ENCODE measurements at regions not wholly inside any gene's neighbourhood (a gene's known extent, or its start where the extent isn't known, plus 50 kb on each side); places are given as distances from the start of the nearest gene placed in this dataset.

- no peak for ATAC-seq
- no peak for TF ChIP-seq GLIS3 (CRISPR knock-in tag; IDR thresholded peaks at IDR 0.05)
- no peak for TF ChIP-seq ISL1 (CRISPR knock-in tag; IDR thresholded peaks at IDR 0.05)
- no peak for TF ChIP-seq OSR1 (CRISPR knock-in tag; IDR thresholded peaks at IDR 0.05)
- no peak for TF ChIP-seq ZNF8 (CRISPR knock-in tag; IDR thresholded peaks at IDR 0.05)
These were observed 331.7 kb upstream of the PROX1 start for GRCh38 chr1:213656039-213656438.

GRCh38 chr1:213656503-213656902 is 331.3 kb upstream of the PROX1 start:
- ATAC-seq = no peak
- TF ChIP-seq ESRRG (CRISPR knock-in tag; IDR thresholded peaks at IDR 0.05) (no peak), BACH2 (CRISPR knock-in tag; IDR thresholded peaks at IDR 0.05; ENCODE audit: borderline replicate concordance) (no peak), CREB5 (CRISPR knock-in tag; IDR thresholded peaks at IDR 0.05; ENCODE audit: low read depth) (no peak), OSR1 (CRISPR knock-in tag; IDR thresholded peaks at IDR 0.05) (no peak), TSHZ2 (CRISPR knock-in tag; IDR thresholded peaks at IDR 0.05) (no peak), CSDC2 (CRISPR knock-in tag; IDR thresholded peaks at IDR 0.05) (no peak), SNAI2 (CRISPR knock-in tag; IDR thresholded peaks at IDR 0.05) (no peak)

DNA sequence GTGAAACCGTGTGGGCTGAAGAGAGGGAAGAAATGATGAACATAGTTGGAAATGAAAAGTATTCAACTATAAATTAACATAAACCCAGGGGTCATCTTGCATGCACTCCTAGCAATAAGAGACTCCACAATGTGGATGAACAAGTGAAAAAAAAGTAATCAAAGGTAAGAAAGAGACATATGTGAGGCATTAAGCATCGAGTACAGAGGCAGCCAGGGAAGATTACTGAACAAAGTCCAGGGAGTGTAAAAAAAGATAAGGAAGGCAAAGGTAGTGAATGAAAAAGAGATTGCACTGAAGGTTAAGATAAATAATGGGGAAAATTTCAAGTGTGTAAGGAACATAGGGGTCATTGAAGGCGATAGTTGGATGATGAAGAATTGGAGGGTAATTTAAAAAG is 330.8 kb upstream of the PROX1 start:
- no peak for TF ChIP-seq ZC3H10 (CRISPR knock-in tag; IDR thresholded peaks at IDR 0.05)
- TF ChIP-seq ARNTL (CRISPR knock-in tag; IDR thresholded peaks at IDR 0.05; ENCODE audit: borderline replicate concordance, low read depth) = no peak
- TF ChIP-seq POU6F1 (CRISPR knock-in tag; IDR thresholded peaks at IDR 0.05; ENCODE audit: borderline replicate concordance, low read depth) = no peak
- TF ChIP-seq, protein P1, sequence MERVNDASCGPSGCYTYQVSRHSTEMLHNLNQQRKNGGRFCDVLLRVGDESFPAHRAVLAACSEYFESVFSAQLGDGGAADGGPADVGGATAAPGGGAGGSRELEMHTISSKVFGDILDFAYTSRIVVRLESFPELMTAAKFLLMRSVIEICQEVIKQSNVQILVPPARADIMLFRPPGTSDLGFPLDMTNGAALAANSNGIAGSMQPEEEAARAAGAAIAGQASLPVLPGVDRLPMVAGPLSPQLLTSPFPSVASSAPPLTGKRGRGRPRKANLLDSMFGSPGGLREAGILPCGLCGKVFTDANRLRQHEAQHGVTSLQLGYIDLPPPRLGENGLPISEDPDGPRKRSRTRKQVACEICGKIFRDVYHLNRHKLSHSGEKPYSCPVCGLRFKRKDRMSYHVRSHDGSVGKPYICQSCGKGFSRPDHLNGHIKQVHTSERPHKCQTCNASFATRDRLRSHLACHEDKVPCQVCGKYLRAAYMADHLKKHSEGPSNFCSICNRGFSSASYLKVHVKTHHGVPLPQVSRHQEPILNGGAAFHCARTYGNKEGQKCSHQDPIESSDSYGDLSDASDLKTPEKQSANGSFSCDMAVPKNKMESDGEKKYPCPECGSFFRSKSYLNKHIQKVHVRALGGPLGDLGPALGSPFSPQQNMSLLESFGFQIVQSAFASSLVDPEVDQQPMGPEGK (CRISPR knock-in tag; IDR thresholded peaks at IDR 0.05; ENCODE audit: borderline replicate concordance) = no peak
- no peak for TF ChIP-seq ZFP30 (CRISPR knock-in tag; IDR thresholded peaks at IDR 0.05)
- no peak for TF ChIP-seq RARB (CRISPR knock-in tag; IDR thresholded peaks at IDR 0.05)
- no peak for TF ChIP-seq OSR1 (CRISPR knock-in tag; IDR thresholded peaks at IDR 0.05)
- TF ChIP-seq TOX (CRISPR knock-in tag; IDR thresholded peaks at IDR 0.05; ENCODE audit: borderline replicate concordance) = no peak
- TF ChIP-seq CREB5 (CRISPR knock-in tag; IDR thresholded peaks at IDR 0.05; ENCODE audit: low read depth) = no peak
- no peak for TF ChIP-seq ZNF70 (CRISPR knock-in tag; IDR thresholded peaks at IDR 0.05)
- no peak for ATAC-seq

- no peak for TF ChIP-seq OSR1 (CRISPR knock-in tag; IDR thresholded peaks at IDR 0.05)
- TF ChIP-seq RARB (CRISPR knock-in tag; IDR thresholded peaks at IDR 0.05) = no peak
- no peak for TF ChIP-seq ESRRG (CRISPR knock-in tag; IDR thresholded peaks at IDR 0.05)
- TF ChIP-seq TCF4 (CRISPR knock-in tag; IDR thresholded peaks at IDR 0.05; ENCODE audit: borderline replicate concordance) = no peak
- no peak for TF ChIP-seq PPARA (CRISPR knock-in tag; IDR thresholded peaks at IDR 0.05; ENCODE audit: borderline replicate concordance)
- TF ChIP-seq ARNTL (CRISPR knock-in tag; IDR thresholded peaks at IDR 0.05; ENCODE audit: borderline replicate concordance, low read depth) = no peak
- no peak for TF ChIP-seq CSRNP3 (CRISPR knock-in tag; IDR thresholded peaks at IDR 0.05)
- no peak for TF ChIP-seq CREB5 (CRISPR knock-in tag; IDR thresholded peaks at IDR 0.05; ENCODE audit: low read depth)
- no peak for TF ChIP-seq ZFP30 (CRISPR knock-in tag; IDR thresholded peaks at IDR 0.05)
- ATAC-seq = no peak
These were observed 329.9 kb upstream of the PROX1 start for GRCh38 chr1:213657879-213658278.

Measured in SK-N-SH treated with all-trans-retinoic acid at 6 μM for 48 hours (cell line).